Chondrocyte (in vitro differentiated cells): ENCODE measurements at regions not wholly inside any gene's neighbourhood (a gene's known extent, or its start where the extent isn't known, plus 50 kb on each side); places are given as distances from the start of the nearest gene placed in this dataset.

Source experiments
- DNase-seq: peaks from one replicate; pipeline ENCODE4 v3.0.0; 2021; ENCODE audit warnings: mixed read lengths, low spot score
- H3K27ac Mint-ChIP-seq: one replicate; pipeline ENCODE4 v1.8.0; 2021; ENCODE audit warnings: mild to moderate bottlenecking, moderate library complexity, mixed read lengths; ENCODE audit not compliant: unreplicated experiment
- H3K27me3 Mint-ChIP-seq: 2 replicates; pipeline ENCODE4 v1.8.0; 2021; ENCODE audit warnings: low read depth, mixed read lengths
- H3K36me3 Mint-ChIP-seq: 2 replicates; pipeline ENCODE4 v1.8.0; 2021; ENCODE audit warnings: low read depth, mixed read lengths
- H3K4me1 Mint-ChIP-seq: 2 replicates; pipeline ENCODE4 v1.8.0; 2021; ENCODE audit warnings: low read depth, mild to moderate bottlenecking, mixed read lengths
- H3K4me3 Mint-ChIP-seq: one replicate; pipeline ENCODE4 v1.8.0; 2021; ENCODE audit warnings: mild to moderate bottlenecking, moderate library complexity, mixed read lengths; ENCODE audit not compliant: unreplicated experiment
- H3K9me3 Mint-ChIP-seq: 2 replicates; pipeline ENCODE4 v1.8.0; 2021; ENCODE audit warnings: low read depth, mixed read lengths
- CTCF ChIP-seq: fragments of 200-600 bp; sonication (generic); IDR thresholded peaks from 2 replicates; pipeline ENCODE4 v1.5.0; 2021; ENCODE audit warnings: antibody characterized with exemption, mild to moderate bottlenecking, moderate library complexity

- H3K4me1 Mint-ChIP-seq = no peaks in the 10 kb centered on the region
- no peak for TF ChIP-seq CTCF
- no peaks in the 10 kb centered on the region for H3K36me3 Mint-ChIP-seq
- no peak for DNase-seq
- H3K4me3 Mint-ChIP-seq = no peak overlapping the region
- H3K9me3 Mint-ChIP-seq = no peaks in the 10 kb centered on the region
- peaks cover 7% of the 10 kb centered on the region for H3K27me3 Mint-ChIP-seq
- no peak overlapping the region for H3K27ac Mint-ChIP-seq
Observed at GRCh38 chr10:7498111-7498510, 87.3 kb upstream of the SFMBT2 start.

- Mint-ChIP-seq H3K27me3 (peaks cover 7% of the 10 kb centered on the region), H3K4me3 (no peak overlapping the region), H3K36me3 (no peaks in the 10 kb centered on the region), H3K9me3 (no peaks in the 10 kb centered on the region), H3K4me1 (peaks cover 2% of the 10 kb centered on the region), H3K27ac (no peak overlapping the region)
- no peak for DNase-seq
- TF ChIP-seq CTCF = no peak
Observed at GRCh38 chr10:7493996-7494395, 83.2 kb upstream of the SFMBT2 start.

GRCh38 chr10:7492660-7493046, 81.8 kb upstream of the SFMBT2 start:
- peaks cover 7% of the 10 kb centered on the region for H3K27me3 Mint-ChIP-seq
- H3K36me3 Mint-ChIP-seq = no peaks in the 10 kb centered on the region
- H3K4me1 Mint-ChIP-seq = peaks cover 10% of the 10 kb centered on the region
- H3K27ac Mint-ChIP-seq = no peak overlapping the region
- H3K4me3 Mint-ChIP-seq = no peak overlapping the region
- no peak for TF ChIP-seq CTCF
- DNase-seq = no peak
- H3K9me3 Mint-ChIP-seq = no peaks in the 10 kb centered on the region

GRCh38 chr10:7491949-7492659, 81.3 kb upstream of the SFMBT2 start:
- Mint-ChIP-seq H3K4me3 (no peak overlapping the region), H3K9me3 (no peaks in the 10 kb centered on the region), H3K36me3 (no peaks in the 10 kb centered on the region), H3K4me1 (peaks cover 10% of the 10 kb centered on the region), H3K27me3 (peaks cover 7% of the 10 kb centered on the region), H3K27ac (no peak overlapping the region)
- DNase-seq = no peak
- TF ChIP-seq CTCF = no peak

- no peak for DNase-seq
- H3K36me3 Mint-ChIP-seq = no peaks in the 10 kb centered on the region
- no peak for TF ChIP-seq CTCF
- H3K4me1 Mint-ChIP-seq = peaks cover 10% of the 10 kb centered on the region
- H3K4me3 Mint-ChIP-seq = no peak overlapping the region
- H3K9me3 Mint-ChIP-seq = no peaks in the 10 kb centered on the region
- no peak overlapping the region for H3K27ac Mint-ChIP-seq
- peaks cover 7% of the 10 kb centered on the region for H3K27me3 Mint-ChIP-seq
Observed at GRCh38 chr10:7491230-7491629, 80.4 kb upstream of the SFMBT2 start.
